B cell (primary cell): ENCODE measurements at regions not wholly inside any gene's neighbourhood (a gene's known extent, or its start where the extent isn't known, plus 50 kb on each side); places are given as distances from the start of the nearest gene placed in this dataset.

Experiments
- CTCF ChIP-seq: fragments of 200-600 bp; IDR thresholded peaks from one replicate; pipeline ENCODE4 v1.8.0; 2022; ENCODE audit warnings: antibody characterized with exemption, mild to moderate bottlenecking
- EZH2 ChIP-seq: IDR thresholded peaks from 2 replicates; pipeline ENCODE4 v1.6.1; 2012; ENCODE audit warnings: borderline replicate concordance, low read depth, mild to moderate bottlenecking, moderate library complexity, low read length; ENCODE audit not compliant: insufficient read depth, poor library complexity, severe bottlenecking

GRCh38 chr22:23509571-23510302 is 70.4 kb downstream of the IGLL1 start:
- TF ChIP-seq CTCF (no peak), EZH2 (no peak)
